ENCODE measurements at regions not wholly inside any gene's neighbourhood (a gene's known extent, or its start where the extent isn't known, plus 50 kb on each side); places are given as distances from the start of the nearest gene placed in this dataset.
"Not testable (repeated sequence)": the region's sequence is repeated elsewhere in the genome, so short reads cannot be mapped to it uniquely, and the experiment has no call there.

DNA sequence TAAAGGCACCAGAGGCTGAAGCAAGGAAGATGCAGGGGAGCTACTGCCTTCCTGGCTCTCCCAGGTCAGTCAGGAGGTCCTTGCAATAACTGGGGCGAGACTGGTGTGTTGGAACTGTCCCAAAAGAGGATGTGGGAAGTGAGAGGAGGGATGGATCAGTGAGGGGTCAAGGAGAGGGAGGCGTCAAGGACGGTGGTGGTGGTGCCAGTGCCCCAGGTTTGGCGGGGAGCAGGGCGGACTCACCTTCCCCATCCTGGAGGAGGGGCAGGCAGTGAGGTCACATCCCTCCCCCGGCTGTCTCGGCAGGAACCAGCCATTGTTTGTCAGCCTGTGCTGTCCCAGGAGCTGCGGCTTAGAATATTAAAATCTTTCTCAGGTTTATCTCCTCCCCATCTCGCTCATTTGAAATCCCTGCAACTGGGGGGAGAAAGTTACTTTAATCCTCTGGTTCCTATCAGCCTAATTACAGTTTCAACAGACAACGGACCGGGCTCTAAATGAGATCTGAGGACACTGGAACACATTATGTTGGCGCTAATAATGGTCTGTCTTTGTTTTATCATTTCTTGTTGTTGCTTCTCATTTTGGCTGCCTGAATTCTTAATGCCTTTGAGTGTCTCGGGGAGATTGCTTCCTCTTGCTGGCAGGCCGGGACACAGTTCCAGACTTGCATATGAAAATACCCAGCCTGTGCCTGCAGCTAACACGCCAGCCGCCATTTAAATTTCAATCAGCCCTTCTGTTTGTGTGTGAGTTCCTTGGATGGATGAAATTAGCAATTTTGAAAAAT is 387.5 kb downstream of the RPS24 start:
- no peak for ATAC-seq

DNA sequence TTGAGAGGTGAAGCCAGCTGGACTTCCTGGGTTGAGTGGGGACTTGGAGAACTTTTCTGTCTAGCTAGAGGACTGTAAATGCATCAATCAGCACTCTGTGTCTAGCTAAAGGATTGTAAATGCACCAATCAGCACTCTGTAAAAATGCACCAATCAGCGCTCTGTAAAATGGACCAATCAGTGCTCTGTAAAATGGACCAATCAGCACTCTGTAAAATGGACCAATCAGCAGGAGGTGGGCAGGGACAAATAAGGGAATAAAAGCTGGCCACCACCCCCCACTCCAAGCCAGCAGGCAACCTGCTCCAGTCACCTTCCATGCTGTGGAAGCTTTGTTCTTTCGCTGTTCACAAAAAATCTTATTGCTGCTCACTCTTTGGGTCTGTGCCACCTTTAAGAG is 390.4 kb downstream of the RPS24 start:
- DNase-seq; intact Hi-C loops (cut with DNase I; ENCODE audit: low total_unique reads): not testable (repeated sequence)

More for the DNA sequence above, 387.5 kb downstream of the RPS24 start:
- in situ Hi-C loops (cut with MboI; ENCODE audit: low sequenced_read_pairs in 4 of 4) = loop anchor here in 1 of 4 donors (25.0 kb wide), 1 partner anchor 766 kb away; no protein-coding TSS in a partner anchor
- Histone ChIP-seq H3K27me3 (no peaks in the 10 kb centered on the region), H3K4me1 (no peaks in the 10 kb centered on the region), H3K4me3 (no peak overlapping the region), H3K27ac (no peak overlapping the region), H3K9me3 (no peaks in the 10 kb centered on the region), H3K36me3 (no peaks in the 10 kb centered on the region)
- TF ChIP-seq, protein P1, sequence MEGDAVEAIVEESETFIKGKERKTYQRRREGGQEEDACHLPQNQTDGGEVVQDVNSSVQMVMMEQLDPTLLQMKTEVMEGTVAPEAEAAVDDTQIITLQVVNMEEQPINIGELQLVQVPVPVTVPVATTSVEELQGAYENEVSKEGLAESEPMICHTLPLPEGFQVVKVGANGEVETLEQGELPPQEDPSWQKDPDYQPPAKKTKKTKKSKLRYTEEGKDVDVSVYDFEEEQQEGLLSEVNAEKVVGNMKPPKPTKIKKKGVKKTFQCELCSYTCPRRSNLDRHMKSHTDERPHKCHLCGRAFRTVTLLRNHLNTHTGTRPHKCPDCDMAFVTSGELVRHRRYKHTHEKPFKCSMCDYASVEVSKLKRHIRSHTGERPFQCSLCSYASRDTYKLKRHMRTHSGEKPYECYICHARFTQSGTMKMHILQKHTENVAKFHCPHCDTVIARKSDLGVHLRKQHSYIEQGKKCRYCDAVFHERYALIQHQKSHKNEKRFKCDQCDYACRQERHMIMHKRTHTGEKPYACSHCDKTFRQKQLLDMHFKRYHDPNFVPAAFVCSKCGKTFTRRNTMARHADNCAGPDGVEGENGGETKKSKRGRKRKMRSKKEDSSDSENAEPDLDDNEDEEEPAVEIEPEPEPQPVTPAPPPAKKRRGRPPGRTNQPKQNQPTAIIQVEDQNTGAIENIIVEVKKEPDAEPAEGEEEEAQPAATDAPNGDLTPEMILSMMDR (IDR thresholded peaks at IDR 0.05 in 4 of 5, conservative IDR thresholded peaks at IDR 0.05 in 1 of 5) = no peak
- TF ChIP-seq POLR2A (IDR thresholded peaks at IDR 0.05) = no peak
- intact Hi-C loops (cut with DNase I; ENCODE audit: low total_unique reads) = no loop called here
- DNase-seq = no peak

DNA sequence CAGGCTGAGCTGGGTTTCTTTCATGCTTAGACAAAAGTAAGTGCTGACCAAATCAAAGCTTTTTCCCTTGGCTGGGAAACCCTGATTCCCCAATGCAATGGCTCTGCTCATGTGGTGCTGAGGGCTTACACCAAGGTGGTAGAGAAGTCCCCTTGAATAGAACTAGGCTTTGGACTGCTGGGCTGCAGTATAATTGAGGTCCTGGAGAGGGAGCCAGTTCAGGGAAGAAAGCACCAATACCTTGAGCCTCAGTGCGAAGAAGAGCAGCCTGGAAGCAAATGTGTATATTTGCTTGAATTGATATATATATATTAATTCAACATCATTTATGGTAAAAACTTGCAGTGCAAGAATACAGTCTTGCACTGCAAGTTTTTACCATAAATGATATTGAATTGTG is 391.1 kb downstream of the RPS24 start:
- Histone ChIP-seq H3K27me3 (no peaks in the 10 kb centered on the region), H3K27ac (no peak overlapping the region), H3K4me3 (no peak overlapping the region), H3K36me3 (no peaks in the 10 kb centered on the region), H3K4me1 (no peaks in the 10 kb centered on the region), H3K9me3 (no peaks in the 10 kb centered on the region)
- TF ChIP-seq POLR2A (IDR thresholded peaks at IDR 0.05) = no peak
- TF ChIP-seq, protein P1 (IDR thresholded peaks at IDR 0.05 in 4 of 5, conservative IDR thresholded peaks at IDR 0.05 in 1 of 5) = no peak
- in situ Hi-C loops (cut with MboI; ENCODE audit: low sequenced_read_pairs in 4 of 4) = loop anchor here in 1 of 4 donors (25.0 kb wide), 1 partner anchor 763 kb away; no protein-coding TSS in a partner anchor
- intact Hi-C loops (cut with DNase I; ENCODE audit: low total_unique reads) = no loop called here
- no peak for DNase-seq
- ATAC-seq = no peak

More for the DNA sequence above, 390.4 kb downstream of the RPS24 start:
- not testable (repeated sequence) for H3K36me3 ChIP-seq, H3K4me3 ChIP-seq, H3K27me3 ChIP-seq, H3K9me3 ChIP-seq, ATAC-seq, H3K4me1 ChIP-seq, H3K27ac ChIP-seq
- in situ Hi-C loops (cut with MboI; ENCODE audit: low sequenced_read_pairs in 4 of 4) = loop anchor here in 1 of 4 donors (25.0 kb wide), 1 partner anchor 763 kb away; no protein-coding TSS in a partner anchor

GRCh38 chr10:78426181-78426580 is 392.5 kb downstream of the RPS24 start:
- Histone ChIP-seq H3K9me3 (no peaks in the 10 kb centered on the region), H3K4me1 (no peaks in the 10 kb centered on the region), H3K36me3 (no peaks in the 10 kb centered on the region), H3K27ac (no peak overlapping the region), H3K27me3 (no peaks in the 10 kb centered on the region), H3K4me3 (no peak overlapping the region)
- in situ Hi-C loops (cut with MboI; ENCODE audit: low sequenced_read_pairs in 4 of 4) = no loop called here
- intact Hi-C loops (cut with DNase I; ENCODE audit: low total_unique reads) = no loop called here
- DNase-seq (no peak), ATAC-seq (no peak)
- TF ChIP-seq, protein P1 (IDR thresholded peaks at IDR 0.05 in 4 of 5, conservative IDR thresholded peaks at IDR 0.05 in 1 of 5) = no peak
- no peak for TF ChIP-seq POLR2A (IDR thresholded peaks at IDR 0.05)

GRCh38 chr10:78427497-78428031 is 393.9 kb downstream of the RPS24 start:
- H3K27ac ChIP-seq = no peak overlapping the region
- H3K9me3 ChIP-seq = no peaks in the 10 kb centered on the region
- peaks cover 0 to 4% of the 10 kb centered on the region in 2 donors for H3K4me1 ChIP-seq
- no peaks in the 10 kb centered on the region for H3K36me3 ChIP-seq
- no peak for TF ChIP-seq POLR2A (IDR thresholded peaks at IDR 0.05)
- TF ChIP-seq, protein P1 (IDR thresholded peaks at IDR 0.05 in 4 of 5, conservative IDR thresholded peaks at IDR 0.05 in 1 of 5) = no peak
- H3K4me3 ChIP-seq = no peak overlapping the region
- in situ Hi-C loops (cut with MboI; ENCODE audit: low sequenced_read_pairs in 4 of 4) (no loop called here), intact Hi-C loops (cut with DNase I; ENCODE audit: low total_unique reads) (no loop called here)
- H3K27me3 ChIP-seq = no peaks in the 10 kb centered on the region
- DNase-seq (no peak), ATAC-seq (no peak)

All from gastrocnemius medialis (tissue), 4 donors.